HG02870 (cell line): ENCODE measurements at regions not wholly inside any gene's neighbourhood (a gene's known extent, or its start where the extent isn't known, plus 50 kb on each side); places are given as distances from the start of the nearest gene placed in this dataset.
"Not testable (repeated sequence)": the region's sequence is repeated elsewhere in the genome, so short reads cannot be mapped to it uniquely, and the experiment has no call there.

Source experiments
- ATAC-seq: cut with Tn5 transposase; IDR thresholded peaks from one replicate; pipeline ENCODE4 v1.9.1; 2021; ENCODE audit warnings: mild to moderate bottlenecking, moderate library complexity; ENCODE audit not compliant: unreplicated experiment

GRCh38 chr1:100597061-100597741, 59.3 kb downstream of the GPR88 start:
- ATAC-seq: no peak

GRCh38 chr1:100597784-100598183, 59.8 kb downstream of the GPR88 start:
- no peak for ATAC-seq

- not testable (repeated sequence) for ATAC-seq
Observed at GRCh38 chr1:100600377-100600776, 62.4 kb downstream of the GPR88 start.

GRCh38 chr1:100602028-100602427, 64.1 kb downstream of the GPR88 start:
- ATAC-seq: not testable (repeated sequence)

- ATAC-seq: peak; percentile 58
Observed at GRCh38 chr1:100604372-100604771, 66.4 kb downstream of the GPR88 start.

GRCh38 chr1:100606438-100606837, 68.5 kb downstream of the GPR88 start:
- no peak for ATAC-seq

- no peak for ATAC-seq
Observed at GRCh38 chr1:100607628-100608240, 69.8 kb downstream of the GPR88 start.

GRCh38 chr1:100609849-100610248, 71.9 kb downstream of the GPR88 start:
- no peak for ATAC-seq

GRCh38 chr1:100611086-100611485, 73.1 kb downstream of the GPR88 start:
- no peak for ATAC-seq

GRCh38 chr1:100612540-100612939, 74.6 kb downstream of the GPR88 start:
- no peak for ATAC-seq

- no peak for ATAC-seq
Observed at GRCh38 chr1:100613817-100614559, 76.0 kb downstream of the GPR88 start.

- no peak for ATAC-seq
Observed at GRCh38 chr1:100614570-100614969, 76.6 kb downstream of the GPR88 start.

GRCh38 chr1:100615686-100616085, 77.7 kb downstream of the GPR88 start:
- no peak for ATAC-seq

- no peak for ATAC-seq
Observed at GRCh38 chr1:100616121-100616621, 78.2 kb downstream of the GPR88 start.

- ATAC-seq: no peak
Observed at GRCh38 chr1:100622037-100622436, 84.1 kb downstream of the GPR88 start.

- ATAC-seq: no peak
Observed at GRCh38 chr1:100622506-100622905, 84.6 kb downstream of the GPR88 start.

- ATAC-seq: no peak
Observed at GRCh38 chr1:100622966-100623762, 85.2 kb downstream of the GPR88 start.

- ATAC-seq: no peak
Observed at GRCh38 chr1:100624886-100625610, 87.1 kb downstream of the GPR88 start.

- ATAC-seq: no peak
Observed at GRCh38 chr1:100626397-100626796, 88.5 kb downstream of the GPR88 start.

GRCh38 chr1:100627054-100627716, 89.2 kb downstream of the GPR88 start:
- ATAC-seq: no peak
